Muscle of arm (tissue), 1 donor: ENCODE measurements at regions not wholly inside any gene's neighbourhood (a gene's known extent, or its start where the extent isn't known, plus 50 kb on each side); places are given as distances from the start of the nearest gene placed in this dataset.
"Not testable (repeated sequence)": the region's sequence is repeated elsewhere in the genome, so short reads cannot be mapped to it uniquely, and the experiment has no call there.

Experiments used
- DNase-seq: peaks from one replicate; pipeline ENCODE4 v3.0.0-alpha.2; 2013

DNA sequence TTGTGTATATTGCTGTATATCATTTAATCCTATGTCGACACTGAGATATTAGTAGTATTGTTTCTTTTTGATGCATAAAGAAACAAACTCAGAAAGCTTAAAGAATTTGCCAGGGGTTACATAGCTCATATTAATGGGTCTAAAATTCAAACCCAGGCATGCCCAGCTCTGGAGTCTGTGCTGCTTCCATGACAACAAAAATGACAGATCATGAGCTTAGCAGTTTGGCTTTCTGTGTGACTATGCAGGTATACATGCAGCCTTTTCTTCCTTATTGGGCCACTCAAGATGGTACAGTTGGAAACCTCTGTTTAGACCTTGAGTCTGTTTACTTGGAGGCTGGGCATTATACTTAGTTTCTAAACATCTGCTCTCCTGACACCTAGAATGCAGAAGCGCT, 220.5 kb upstream of the TENM4 start:
- DNase-seq: no peak

DNA sequence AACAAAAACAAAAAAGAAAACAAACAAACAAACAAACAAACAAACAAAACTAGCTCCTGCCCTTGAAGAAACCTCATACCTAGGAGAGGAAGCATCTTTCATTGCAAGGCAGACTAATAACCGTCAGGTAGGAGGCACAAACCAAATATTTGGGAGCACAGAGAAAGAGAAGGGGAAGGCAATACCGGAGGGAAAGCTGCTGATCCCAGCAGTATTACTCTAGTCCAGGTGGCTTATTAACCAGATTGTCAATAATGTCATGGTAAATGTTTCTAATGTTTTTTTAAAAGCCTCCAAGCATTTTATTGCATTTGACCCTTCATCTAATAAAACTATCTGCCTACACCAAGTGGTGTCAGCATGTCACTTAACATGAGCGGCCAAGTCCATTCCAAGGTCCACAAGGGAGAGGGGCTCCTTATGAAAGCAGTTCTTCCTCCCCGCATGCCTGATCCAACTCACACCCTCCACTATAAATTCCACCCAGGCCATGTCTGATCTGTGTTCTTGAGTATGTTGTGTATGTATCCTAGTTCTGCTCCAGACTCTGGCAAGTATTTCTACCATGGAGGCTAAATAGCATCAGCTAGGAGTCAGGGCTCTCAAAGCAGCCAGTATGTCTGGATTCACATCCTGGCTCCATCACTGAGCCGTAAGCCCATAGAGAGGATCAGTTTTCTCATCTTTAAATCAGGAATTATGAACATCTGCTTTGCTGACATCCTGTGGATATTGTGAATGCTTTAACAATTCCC, 208.1 kb upstream of the TENM4 start:
- DNase-seq: peak; percentile 39

DNA sequence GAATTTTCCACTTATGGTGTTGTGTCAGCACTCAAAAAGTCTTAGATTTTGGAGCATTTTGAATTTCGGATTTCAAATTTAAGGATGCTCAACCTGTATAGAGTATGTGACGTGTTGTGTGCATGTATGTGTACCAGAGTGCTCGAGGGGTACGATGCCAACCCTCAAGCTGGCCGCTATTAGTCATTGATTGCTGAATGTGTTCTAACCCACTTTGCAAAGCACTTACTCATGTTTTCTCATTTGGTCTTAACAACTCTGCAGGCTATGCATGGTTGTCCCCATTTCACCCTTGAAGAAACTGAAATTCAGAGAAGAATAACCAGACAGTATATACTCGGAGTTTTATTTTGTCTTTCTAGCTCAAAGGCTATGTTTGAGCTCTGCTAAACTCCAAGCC, 196.4 kb upstream of the TENM4 start:
- no peak for DNase-seq

DNA sequence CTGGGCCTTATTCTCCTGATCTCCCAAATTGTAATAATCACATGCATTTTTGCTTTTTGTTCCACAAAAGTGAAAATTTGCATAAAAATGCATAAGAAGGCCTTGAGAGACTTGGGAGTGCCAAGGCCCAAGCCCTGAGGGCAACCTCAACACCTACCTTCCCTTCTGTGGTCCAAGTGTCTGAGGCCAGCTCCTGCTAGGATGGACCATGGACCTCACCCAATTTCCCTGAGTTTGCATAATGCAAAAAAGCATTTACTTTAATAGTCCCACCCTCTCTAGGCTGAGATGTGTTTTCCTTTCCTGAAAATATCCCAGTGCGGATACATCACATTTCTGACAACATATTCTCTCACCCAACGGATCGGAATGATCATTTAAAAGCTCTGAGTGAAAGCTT, 194.1 kb upstream of the TENM4 start:
- DNase-seq: no peak

DNA sequence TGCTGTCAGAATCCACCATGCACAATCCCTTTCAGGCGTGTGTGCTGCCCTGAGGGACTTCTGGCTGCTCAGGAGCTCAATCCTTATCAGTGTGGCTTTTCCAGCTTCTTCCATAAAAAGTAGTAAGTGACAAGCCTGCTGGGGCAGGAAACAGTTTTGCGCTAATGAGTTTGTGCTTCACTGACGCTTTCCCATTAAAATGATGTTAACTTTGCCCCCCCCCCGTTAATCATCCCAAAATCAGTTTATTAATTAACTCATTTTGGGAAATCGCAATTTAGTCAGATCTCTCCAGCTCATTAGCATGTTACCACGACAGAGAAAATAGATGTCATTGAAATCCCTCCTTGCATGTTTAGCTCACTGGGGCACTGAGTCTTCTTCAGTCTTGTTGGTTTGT, 186.5 kb upstream of the TENM4 start:
- no peak for DNase-seq

DNA sequence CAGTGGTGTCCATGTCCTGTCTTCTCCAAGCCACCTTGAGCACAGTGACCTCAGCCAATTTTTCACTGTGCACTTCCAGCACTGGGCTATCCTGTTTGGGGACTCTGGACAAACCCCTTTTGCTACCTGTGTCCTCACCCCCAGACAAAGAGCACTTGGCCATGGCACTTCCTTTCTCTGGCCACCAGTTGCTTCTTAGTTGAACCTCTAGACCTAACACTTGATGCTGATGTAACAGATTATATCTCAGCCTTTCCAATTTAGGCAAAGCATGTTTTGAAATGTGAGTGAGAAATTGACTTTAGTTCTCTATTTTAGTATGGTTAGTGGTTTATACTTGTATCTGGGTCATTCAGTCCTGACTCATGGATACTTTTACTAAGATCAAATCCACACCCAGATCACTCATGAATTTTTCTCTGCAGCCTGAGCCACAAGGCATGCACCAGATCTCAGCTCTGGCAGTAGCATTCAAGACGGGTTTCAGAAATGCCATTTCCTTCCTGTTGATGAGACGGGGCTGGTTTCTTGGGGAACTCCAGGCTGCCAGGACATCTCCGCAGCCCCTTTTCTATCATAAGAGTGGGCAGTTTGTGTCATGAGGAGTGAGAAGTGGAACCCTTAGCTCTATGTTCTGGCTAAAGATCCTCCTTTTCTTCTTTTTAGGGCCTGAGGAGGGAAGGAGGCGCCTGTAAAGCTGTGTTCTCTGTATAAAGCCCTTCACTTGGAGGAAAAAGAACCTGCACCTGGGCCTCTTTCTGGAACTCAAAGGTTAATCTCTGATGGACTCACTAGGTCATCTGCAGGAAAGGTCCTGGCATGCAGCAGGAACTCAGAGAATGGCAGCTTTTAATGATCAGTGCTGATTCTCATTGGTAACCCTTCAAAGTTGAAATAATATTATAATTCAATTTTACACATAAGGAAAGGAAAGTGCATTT, 185.6 kb upstream of the TENM4 start:
- DNase-seq: no peak

DNA sequence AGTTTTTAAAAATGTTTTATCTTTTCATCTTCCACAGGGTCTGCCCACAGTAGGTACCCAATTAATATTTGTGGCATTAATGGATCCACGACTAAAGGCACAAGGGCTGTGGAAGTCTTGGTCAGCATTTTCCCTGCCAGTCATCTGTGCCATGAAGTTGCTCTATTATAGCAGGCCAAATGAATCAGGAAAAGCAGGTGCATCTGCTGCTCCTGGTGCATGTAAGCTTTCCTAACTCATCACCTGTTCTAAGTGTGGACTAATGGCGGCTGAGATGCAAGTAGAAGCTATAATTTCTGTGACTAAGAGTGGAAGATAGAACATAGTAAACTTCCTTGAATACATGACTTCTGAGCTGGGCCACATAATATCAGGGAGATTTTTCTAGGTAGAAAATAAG, 182.5 kb upstream of the TENM4 start:
- DNase-seq: no peak

DNA sequence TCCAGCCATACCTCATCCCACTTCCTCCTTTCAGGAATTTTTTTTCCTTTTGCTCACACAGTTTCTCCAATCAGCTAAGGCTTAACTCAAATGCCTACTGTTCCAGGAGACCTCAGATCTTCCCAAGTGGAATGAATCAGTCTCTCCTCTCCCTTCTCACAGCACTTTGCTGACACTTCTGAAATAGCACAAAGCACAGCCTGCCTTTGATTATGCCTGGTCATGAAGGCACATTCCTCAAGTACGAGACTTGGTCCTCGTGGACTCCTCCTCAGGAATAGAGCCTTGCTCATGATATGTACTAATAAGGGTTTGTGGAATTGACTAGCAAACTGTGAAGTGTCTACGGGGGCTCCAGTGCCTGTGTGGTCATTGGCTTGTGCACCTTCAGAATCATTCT, 176.7 kb upstream of the TENM4 start:
- DNase-seq: no peak

DNA sequence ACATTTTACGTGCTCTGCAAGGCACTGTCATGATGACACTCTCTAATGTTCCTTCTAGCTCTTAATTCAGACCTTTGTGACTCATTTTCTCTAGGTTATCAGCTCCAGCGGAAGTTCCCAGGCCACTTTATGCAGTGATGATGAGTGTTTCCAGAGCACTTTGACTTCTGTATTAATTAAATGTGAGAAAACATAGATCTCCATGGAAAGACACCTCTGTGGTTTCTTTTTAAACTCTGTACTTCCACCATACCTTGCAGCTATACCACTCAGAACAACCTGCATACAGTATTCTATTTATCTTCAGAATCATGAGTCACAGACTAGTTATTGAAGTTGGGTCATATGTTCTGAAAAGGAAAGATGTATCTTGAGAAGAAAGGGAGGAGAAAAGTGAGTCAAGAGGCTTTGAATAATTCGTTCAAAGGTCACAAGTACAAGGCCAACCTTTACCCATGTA, 175.6 kb upstream of the TENM4 start:
- DNase-seq: no peak

DNA sequence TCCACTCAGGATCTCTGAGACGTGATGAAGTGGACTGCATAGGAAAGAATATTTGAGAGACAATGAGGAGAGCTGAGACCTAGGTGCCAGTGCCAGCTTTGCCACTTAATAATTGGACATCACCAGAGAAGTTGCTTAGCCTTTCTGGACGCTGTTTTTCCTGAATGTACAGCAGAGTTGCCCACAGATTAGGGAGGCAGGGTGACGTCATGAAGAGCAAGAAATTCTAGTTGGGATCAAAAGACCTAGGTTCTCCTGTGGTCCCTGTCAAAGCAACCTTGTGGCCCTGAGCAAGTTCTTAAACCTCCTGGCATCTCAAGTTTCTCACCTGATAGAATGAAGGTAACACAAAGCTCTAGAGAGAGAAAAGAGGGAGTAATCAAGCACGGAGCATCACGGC, 174.6 kb upstream of the TENM4 start:
- no peak for DNase-seq

DNA sequence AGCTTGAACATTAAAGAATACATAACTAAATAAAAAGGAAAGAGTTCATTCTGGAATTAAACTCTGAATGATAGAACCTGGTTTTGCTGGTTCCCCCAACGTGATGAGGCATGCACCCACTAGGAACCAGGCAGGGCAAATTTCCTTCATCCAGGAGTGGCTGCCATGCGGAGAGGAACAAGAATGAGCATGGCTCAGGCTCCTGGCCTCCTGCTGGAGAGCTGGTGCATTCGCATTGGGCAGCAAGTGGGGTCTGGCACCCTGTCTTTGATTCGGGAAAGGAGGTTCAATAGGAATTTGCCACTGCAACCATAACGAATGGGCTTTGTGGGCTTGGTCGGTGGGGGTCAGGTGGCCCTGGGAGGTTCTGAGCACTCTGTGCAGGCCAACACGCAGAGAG, 169.8 kb upstream of the TENM4 start:
- no peak for DNase-seq

DNA sequence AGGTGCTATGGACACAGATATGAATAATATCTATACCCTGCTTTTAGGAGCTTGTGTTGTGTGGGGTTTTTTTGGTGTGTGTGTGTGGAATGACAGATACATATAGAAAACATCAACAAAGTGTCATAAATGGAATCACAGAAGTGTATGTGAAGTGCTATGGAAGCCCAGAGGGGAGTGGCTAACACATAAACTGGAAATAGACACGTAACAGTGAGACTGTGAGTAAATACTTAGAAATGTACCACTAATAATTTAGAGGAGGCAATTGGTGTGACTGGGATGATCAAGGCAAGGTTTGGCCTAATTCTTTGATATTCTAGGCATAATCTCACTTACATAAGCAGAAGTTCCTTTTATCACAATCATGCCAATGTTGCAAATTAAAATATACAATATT, 169.3 kb upstream of the TENM4 start:
- DNase-seq: no peak

DNA sequence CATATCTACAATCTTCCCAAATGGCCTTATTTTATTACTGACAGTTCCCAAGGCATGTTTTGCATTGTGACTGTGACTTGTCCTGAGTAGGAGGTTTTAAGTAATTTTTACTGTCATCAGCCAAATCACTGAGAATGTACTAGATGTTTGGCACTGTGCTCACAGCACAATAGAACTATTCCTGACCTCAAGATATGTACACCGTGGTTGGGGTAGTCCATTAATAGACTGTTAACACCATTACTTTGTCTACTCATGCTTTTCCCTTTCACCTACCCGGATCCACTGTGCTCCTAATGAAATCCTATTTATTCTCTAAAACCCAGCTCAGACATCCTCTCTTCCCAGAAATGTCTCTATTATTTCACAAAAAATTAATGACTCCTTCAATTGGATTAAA, 168.7 kb upstream of the TENM4 start:
- no peak for DNase-seq

DNA sequence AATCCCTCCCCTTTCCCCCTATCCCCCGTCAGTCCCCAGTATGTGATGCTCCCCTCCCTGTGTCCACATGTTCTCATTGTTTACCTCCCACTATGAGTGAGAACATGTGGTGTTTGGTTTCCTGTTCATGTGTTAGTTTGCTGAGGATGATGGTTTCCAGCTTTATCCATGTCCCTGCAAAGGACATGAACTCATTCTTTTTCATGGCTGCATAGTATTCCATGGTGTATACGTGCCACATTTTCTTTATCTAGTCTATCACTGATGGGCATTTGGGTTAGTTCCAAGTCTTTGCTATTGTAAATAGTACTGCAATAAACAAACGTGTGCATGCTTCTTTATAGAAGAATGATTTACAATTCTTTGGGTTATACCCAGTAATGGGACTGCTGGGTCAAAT, 165.6 kb upstream of the TENM4 start:
- not testable (repeated sequence) for DNase-seq

DNA sequence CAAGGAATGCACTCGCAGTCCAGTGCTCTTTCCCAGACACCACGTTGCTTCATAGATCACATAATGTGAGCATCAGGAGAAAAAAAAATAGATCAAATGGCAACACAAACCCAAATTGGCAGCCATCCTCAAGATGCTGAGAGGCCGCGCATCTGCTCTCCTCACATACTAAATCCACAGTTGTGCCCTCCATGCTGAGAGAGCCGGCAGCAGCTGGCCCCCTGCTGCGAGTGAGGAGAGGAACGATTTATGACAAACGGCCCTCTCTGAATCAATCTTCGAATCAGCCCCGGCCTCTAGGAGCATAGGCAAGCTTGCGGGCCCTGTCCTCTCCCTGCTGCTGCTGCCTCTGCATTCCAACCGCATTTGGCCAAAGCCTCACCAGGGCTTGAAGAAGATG, 159.9 kb upstream of the TENM4 start:
- DNase-seq: no peak

DNA sequence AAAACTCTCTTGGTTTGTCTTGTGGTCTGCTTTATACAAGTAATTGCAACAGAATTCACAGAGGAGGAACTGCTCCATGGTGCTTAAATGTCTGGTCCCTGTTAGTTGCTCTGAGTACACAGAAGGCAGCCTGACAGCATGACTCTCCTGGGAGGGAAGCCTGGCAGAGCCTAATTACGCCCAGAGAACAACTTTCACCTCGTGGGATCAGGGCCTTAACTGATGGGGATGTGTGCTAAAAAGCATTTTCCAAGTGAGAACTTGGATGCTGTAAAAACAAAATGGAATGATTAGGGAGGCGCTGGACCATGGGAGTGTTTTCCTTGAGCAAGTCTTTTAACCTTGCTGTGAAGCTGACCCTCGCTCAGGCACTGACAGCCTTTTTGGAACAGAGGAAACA, 154.0 kb upstream of the TENM4 start:
- no peak for DNase-seq

DNA sequence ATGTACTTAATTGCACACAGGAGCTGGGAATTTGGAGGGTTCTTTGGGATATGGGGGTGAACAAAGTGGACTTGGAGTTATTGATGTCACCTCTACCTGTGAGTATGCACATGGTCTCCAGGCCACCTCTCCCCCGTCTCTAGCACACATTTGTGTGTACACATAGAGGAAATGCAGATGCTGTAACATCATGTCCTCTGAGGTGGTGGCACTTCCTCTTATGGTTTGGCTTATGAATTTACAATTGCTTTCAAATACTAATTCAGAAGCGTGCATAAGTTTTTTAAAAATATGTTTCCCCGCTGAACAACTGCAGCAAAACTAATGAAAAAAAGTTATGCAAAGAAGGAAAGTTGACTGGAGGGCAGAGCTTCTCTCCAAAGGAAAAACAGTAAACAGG, 152.0 kb upstream of the TENM4 start:
- DNase-seq: no peak

DNA sequence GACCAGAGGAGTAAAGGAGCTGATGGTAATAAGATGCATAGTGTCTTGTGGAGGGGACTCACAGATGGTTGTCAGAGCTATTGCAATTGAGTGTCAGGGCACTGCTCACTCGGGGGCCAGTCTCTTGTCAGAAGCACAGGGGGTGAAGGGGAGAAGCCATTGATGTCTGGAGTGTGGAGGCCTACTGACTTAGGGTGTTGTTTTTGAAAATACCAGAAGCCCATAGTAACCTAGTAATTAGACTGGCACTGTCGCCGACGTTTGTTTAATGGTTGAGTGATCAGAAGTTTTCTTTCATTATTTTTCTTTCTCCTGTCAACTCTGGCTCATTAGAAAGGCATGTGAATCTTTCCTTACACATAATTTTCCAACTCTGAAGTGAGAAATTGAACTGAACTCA, 151.6 kb upstream of the TENM4 start:
- DNase-seq: no peak

DNA sequence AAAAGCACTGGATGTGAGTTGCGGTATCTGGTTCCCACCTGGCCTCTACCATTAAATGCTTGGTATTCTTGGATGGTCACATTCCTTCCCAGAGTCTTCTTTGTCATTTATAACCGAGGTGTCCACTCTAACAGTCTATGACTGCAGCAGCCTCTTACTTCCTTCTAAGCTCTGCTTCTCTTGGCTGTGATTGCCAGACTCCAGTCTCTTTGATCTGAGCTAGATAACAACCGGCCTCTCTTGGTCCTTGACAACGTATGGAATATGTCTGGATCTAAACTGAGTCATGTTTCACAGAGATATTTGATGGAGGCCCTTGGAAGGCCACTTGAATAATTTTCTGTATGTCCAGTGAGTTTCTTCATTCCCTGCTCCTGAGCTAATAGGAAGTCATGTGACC, 141.6 kb upstream of the TENM4 start:
- no peak for DNase-seq

DNA sequence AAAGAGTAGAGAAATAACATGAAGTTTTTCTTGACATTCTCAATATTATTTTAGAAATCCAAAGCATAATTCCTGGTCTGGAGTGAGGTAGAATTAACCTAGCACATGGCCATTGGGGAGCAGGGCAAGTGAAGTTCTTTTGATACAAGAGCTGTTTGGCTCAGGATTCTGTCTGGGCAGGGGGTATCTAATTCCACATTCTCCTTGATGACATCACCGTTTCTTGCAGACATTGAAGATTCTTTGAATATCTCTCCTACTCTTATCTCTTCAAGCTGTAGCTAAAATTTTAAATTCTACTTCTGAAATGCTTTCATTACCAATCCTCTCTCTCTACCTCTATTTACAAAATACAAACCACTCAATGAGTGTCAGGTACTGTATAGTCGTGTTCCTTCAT, 138.2 kb upstream of the TENM4 start:
- no peak for DNase-seq

DNA sequence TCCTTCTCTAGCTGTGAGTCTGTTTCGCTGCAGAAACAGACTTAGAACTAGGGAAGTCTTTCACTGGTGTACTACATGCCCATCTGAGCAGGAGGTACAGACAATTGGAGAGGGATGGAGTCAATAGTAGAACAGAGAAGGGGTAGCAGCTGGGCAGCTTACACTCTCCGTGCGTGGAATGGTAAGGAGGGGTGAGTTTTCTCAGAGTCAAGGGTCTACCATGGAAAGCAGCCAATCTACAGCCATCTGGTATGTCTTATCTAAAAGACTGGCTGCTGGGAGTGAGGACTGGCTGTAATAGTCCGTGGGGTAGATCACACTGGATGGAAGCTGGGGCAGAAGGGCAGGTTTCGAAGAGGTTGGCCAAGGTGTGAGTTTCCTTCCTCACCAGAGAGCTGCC, 137.3 kb upstream of the TENM4 start:
- DNase-seq: no peak

DNA sequence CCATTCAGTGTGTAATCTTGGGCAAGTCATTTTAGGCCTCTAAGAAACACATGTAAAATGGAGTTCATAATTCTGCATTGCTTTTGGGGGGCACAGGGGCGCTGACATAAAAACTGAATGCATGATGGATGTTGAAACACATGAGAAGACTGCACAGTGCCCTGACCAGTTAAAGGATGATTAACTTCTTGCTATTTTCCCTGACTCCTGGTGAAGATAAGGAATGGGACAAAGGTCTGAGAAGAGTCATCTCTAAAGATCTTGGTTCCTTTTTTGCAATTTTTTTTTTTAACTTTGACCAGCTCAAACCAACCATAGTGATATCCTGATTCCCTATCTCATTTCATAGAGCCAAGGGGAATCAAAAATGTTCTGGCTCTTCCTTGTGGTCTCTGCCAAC, 134.9 kb upstream of the TENM4 start:
- no peak for DNase-seq

DNA sequence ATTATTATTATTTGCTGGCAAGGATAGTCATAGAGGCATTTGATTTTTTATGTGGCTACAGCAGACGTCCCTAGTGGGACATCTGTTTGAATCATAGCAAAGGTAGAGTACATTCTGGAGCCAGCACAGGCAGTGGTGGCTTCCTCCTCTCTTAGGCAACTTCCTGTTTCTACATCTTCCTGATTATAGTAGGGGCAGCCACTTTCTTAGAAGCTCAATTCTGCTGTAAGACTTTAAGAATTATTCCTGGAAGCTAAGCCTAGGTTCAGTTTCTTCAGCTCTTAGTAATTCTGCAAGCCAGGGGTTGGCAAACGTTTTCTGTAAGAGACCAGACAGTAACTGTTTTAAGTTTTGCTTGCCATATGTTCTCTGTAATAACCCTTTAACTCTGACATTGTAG, 129.3 kb upstream of the TENM4 start:
- DNase-seq: no peak
